ENCODE measurements at regions not wholly inside any gene's neighbourhood (a gene's known extent, or its start where the extent isn't known, plus 50 kb on each side); places are given as distances from the start of the nearest gene placed in this dataset.

DNA sequence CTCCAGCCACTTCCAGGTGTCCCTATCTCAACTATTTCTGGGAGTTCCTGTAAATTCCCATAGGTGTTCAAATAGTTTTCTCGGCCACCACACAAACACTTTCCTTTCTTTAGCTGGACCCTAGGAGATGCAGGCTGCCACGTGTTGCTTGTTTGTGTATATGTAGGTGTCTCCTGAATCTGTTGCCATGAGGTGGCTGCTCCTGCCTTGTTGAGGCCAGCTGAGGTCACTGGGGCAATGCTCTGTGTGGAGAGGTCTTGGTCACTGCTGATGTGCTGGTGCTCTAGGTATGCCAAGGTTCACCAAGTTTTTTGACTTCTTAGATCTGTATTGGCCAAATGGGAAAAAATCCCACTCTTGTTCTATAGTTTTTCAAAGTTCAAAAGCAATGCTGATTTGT lies 132.5 kb upstream of the CHD1 start:
- TF ChIP-seq ZNF274 (IDR thresholded peaks at IDR 0.05; ENCODE audit: low read depth, low read length) (no peak), YY1 (IDR thresholded peaks at IDR 0.05; ENCODE audit: insufficient read depth, insufficient read length) (no peak)
